ENCODE measurements at regions not wholly inside any gene's neighbourhood (a gene's known extent, or its start where the extent isn't known, plus 50 kb on each side); places are given as distances from the start of the nearest gene placed in this dataset.

DNA sequence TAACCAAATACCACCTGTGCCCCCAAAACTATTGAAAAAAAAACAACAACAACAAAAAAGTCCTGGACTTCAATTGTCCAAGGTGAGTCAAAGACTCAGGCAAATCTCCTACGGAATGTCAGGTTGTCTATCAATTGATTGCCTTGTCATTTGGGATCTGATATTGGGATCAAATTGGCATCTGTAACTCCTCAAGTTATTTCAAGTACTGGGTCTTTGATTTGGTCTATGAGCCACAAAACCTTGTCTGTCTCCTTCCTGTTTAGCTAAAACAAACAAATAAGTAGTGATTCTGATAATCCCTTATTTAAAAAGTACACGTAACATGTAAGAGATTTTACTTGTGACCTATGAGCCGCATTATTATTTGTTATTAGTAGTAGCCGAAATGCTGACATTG lies 231.6 kb upstream of the ZNF217 start:
- TF ChIP-seq BHLHE40 (IDR thresholded peaks at IDR 0.05; ENCODE audit: borderline replicate concordance) (no peak), ELF4 (IDR thresholded peaks at IDR 0.05) (no peak), HDGF (IDR thresholded peaks at IDR 0.05; ENCODE audit: borderline replicate concordance) (no peak), SP1 (IDR thresholded peaks at IDR 0.05) (no peak), FOXA1 (IDR thresholded peaks at IDR 0.05) (no peak), ZNF384 (IDR thresholded peaks at IDR 0.05) (no peak), L3MBTL2 (conservative IDR thresholded peaks at IDR 0.05) (no peak), FOXM1 (IDR thresholded peaks at IDR 0.05; ENCODE audit: borderline replicate concordance) (no peak), NFRKB (IDR thresholded peaks at IDR 0.05) (no peak), TARDBP (IDR thresholded peaks at IDR 0.05) (no peak), FOXK2 (IDR thresholded peaks at IDR 0.05) (no peak), ARNT (IDR thresholded peaks at IDR 0.05) (no peak), SUZ12 (IDR thresholded peaks at IDR 0.05) (no peak)
- TF ChIP-seq, protein P1, sequence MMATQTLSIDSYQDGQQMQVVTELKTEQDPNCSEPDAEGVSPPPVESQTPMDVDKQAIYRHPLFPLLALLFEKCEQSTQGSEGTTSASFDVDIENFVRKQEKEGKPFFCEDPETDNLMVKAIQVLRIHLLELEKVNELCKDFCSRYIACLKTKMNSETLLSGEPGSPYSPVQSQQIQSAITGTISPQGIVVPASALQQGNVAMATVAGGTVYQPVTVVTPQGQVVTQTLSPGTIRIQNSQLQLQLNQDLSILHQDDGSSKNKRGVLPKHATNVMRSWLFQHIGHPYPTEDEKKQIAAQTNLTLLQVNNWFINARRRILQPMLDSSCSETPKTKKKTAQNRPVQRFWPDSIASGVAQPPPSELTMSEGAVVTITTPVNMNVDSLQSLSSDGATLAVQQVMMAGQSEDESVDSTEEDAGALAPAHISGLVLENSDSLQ (IDR thresholded peaks at IDR 0.05), result no peak; the same call in 1 of the 2 replicates
